Astrocyte (in vitro differentiated cells and primary cell): ENCODE measurements at regions not wholly inside any gene's neighbourhood (a gene's known extent, or its start where the extent isn't known, plus 50 kb on each side); places are given as distances from the start of the nearest gene placed in this dataset.

ENCODE experiments used
- DNase-seq: peaks from one replicate; pipeline ENCODE4 v3.0.0-alpha.2; 2010; ENCODE audit warnings: low read depth
- FAIRE-seq: peaks from 2 replicates; lab custom pipeline; 2011; peaks lifted over from hg19 to GRCh38; lab: Jason Lieb, UNC
- H2AFZ ChIP-seq: 2 replicates; pipeline ENCODE4 v1.6.0; 2012; ENCODE audit warnings: low read depth, low read length, inconsistent platforms
- H3K27ac ChIP-seq: 2 replicates; pipeline ENCODE4 v1.5.1; 2011; ENCODE audit warnings: low read depth, low read length, inconsistent platforms
- H3K27me3 ChIP-seq: 2 replicates; pipeline ENCODE4 v1.6.0; 2011; ENCODE audit warnings: low read length, inconsistent platforms; ENCODE audit not compliant: insufficient read depth
- H3K36me3 ChIP-seq: 2 replicates; pipeline ENCODE4 v1.5.1; 2011; ENCODE audit warnings: low read length, inconsistent platforms; ENCODE audit not compliant: insufficient read depth
- H3K4me1 ChIP-seq: 2 replicates; pipeline ENCODE4 v1.5.1; 2011; ENCODE audit warnings: low read length, inconsistent platforms; ENCODE audit not compliant: insufficient read depth
- H3K4me2 ChIP-seq: 2 replicates; pipeline ENCODE4 v1.6.0; 2012; ENCODE audit warnings: low read length, inconsistent platforms
- H3K4me3 ChIP-seq: 2 replicates; pipeline ENCODE4 v1.5.1; 2011; ENCODE audit warnings: low read depth, mild to moderate bottlenecking, low read length, inconsistent platforms; ENCODE audit not compliant: insufficient read depth
- H3K79me2 ChIP-seq: 2 replicates; pipeline ENCODE4 v1.6.0; 2012; ENCODE audit warnings: mild to moderate bottlenecking, low read length, inconsistent platforms; ENCODE audit not compliant: insufficient read depth
- H3K9ac ChIP-seq: 2 replicates; pipeline ENCODE4 v1.6.0; 2012; ENCODE audit warnings: mild to moderate bottlenecking, low read length, inconsistent platforms
- H3K9me3 ChIP-seq: 2 replicates; pipeline ENCODE4 v1.5.1; 2012; ENCODE audit warnings: low read depth, mild to moderate bottlenecking, low read length, inconsistent platforms; ENCODE audit not compliant: insufficient read depth
- H4K20me1 ChIP-seq: 2 replicates; pipeline ENCODE4 v1.6.0; 2012; ENCODE audit warnings: low read length, inconsistent platforms; ENCODE audit not compliant: insufficient read depth
- H3K27ac Mint-ChIP-seq: one replicate; pipeline ENCODE4 v1.8.0; 2021; ENCODE audit warnings: mild to moderate bottlenecking, mixed read lengths; ENCODE audit not compliant: unreplicated experiment
- H3K27me3 Mint-ChIP-seq: one replicate; pipeline ENCODE4 v1.8.0; 2021; ENCODE audit warnings: low read depth, mixed read lengths; ENCODE audit not compliant: unreplicated experiment
- H3K36me3 Mint-ChIP-seq: one replicate; pipeline ENCODE4 v1.8.0; 2021; ENCODE audit warnings: low read depth, mixed read lengths; ENCODE audit not compliant: unreplicated experiment
- H3K4me1 Mint-ChIP-seq: one replicate; pipeline ENCODE4 v1.8.0; 2021; ENCODE audit warnings: low read depth, mixed read lengths; ENCODE audit not compliant: unreplicated experiment
- H3K4me3 Mint-ChIP-seq: one replicate; pipeline ENCODE4 v1.8.0; 2021; ENCODE audit warnings: mild to moderate bottlenecking, moderate library complexity, mixed read lengths; ENCODE audit not compliant: unreplicated experiment
- H3K9me3 Mint-ChIP-seq: one replicate; pipeline ENCODE4 v1.8.0; 2021; ENCODE audit warnings: mild to moderate bottlenecking, mixed read lengths; ENCODE audit not compliant: unreplicated experiment
- CTCF ChIP-seq: IDR thresholded peaks from 2 replicates; pipeline ENCODE4 v1.5.1; 2011; ENCODE audit warnings: low read depth, mild to moderate bottlenecking, inconsistent platforms, low read length, moderate library complexity; ENCODE audit not compliant: insufficient read depth
- EZH2 ChIP-seq: IDR thresholded peaks from 2 replicates; pipeline ENCODE4 v1.6.1; 2012; ENCODE audit warnings: mild to moderate bottlenecking, low read length, inconsistent platforms; ENCODE audit not compliant: insufficient read depth

GRCh38 chr14:76919431-76920330 is 93.5 kb downstream of the LRRC74A start:
- no peaks in the 10 kb centered on the region for H3K36me3 ChIP-seq
- TF ChIP-seq EZH2 (no peak), CTCF (no peak)
- Mint-ChIP-seq H3K36me3 (no peaks in the 10 kb centered on the region), H3K4me3 (peak overlapping the region; percentile 27), H3K9me3 (peaks cover 2% of the 10 kb centered on the region), H3K4me1 (peaks cover 80% of the 10 kb centered on the region), H3K27me3 (no peaks in the 10 kb centered on the region), H3K27ac (peak overlapping the region; percentile 96)
- DNase-seq (peak; percentile 88), FAIRE-seq (peak; percentile 9)
- no peaks in the 10 kb centered on the region for H3K79me2 ChIP-seq
- peak overlapping the region; percentile 78 for H3K4me2 ChIP-seq
- peak overlapping the region; percentile 54 for H2AFZ ChIP-seq
- H3K27ac ChIP-seq = peak overlapping the region; percentile 98
- H3K4me1 ChIP-seq = peaks cover 58% of the 10 kb centered on the region
- no peaks in the 10 kb centered on the region for H3K27me3 ChIP-seq
- H3K9me3 ChIP-seq = no peaks in the 10 kb centered on the region
- H3K4me3 ChIP-seq = peak overlapping the region; percentile 9
- peak overlapping the region; percentile 86 for H3K9ac ChIP-seq
- H4K20me1 ChIP-seq = no peaks in the 10 kb centered on the region
